ENCODE measurements at regions not wholly inside any gene's neighbourhood (a gene's known extent, or its start where the extent isn't known, plus 50 kb on each side); places are given as distances from the start of the nearest gene placed in this dataset.

GRCh38 chr2:67782443-67782842 is 280.4 kb downstream of the C1D start:
- DNase-seq: no peak

- no peak for DNase-seq
Measured at GRCh38 chr2:67783026-67783425, 279.8 kb downstream of the C1D start.

- DNase-seq: no peak
Measured at GRCh38 chr2:67790622-67791021, 272.2 kb downstream of the C1D start.

DNA sequence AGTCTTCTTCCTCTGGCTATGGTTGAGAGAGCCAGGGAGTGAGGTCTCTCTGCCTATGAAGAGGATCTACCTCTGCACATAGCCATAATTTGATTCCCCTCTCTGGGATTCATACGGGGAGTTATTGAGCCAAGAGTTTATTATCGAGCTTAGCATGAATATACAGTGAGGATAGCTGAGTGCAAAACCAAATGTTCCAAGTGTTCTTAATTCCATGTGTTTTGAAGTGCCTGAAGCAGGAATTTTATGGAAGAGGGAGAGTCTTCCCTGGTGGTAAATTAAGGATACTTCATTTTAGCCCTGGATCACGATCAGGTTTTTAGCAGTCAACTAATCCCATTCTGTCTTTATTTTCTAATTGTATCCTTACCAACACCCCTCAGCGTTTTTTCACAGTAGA is 270.6 kb downstream of the C1D start:
- no peak for DNase-seq

- no peak for DNase-seq
Measured at GRCh38 chr2:67792681-67793091, 270.1 kb downstream of the C1D start.

DNA sequence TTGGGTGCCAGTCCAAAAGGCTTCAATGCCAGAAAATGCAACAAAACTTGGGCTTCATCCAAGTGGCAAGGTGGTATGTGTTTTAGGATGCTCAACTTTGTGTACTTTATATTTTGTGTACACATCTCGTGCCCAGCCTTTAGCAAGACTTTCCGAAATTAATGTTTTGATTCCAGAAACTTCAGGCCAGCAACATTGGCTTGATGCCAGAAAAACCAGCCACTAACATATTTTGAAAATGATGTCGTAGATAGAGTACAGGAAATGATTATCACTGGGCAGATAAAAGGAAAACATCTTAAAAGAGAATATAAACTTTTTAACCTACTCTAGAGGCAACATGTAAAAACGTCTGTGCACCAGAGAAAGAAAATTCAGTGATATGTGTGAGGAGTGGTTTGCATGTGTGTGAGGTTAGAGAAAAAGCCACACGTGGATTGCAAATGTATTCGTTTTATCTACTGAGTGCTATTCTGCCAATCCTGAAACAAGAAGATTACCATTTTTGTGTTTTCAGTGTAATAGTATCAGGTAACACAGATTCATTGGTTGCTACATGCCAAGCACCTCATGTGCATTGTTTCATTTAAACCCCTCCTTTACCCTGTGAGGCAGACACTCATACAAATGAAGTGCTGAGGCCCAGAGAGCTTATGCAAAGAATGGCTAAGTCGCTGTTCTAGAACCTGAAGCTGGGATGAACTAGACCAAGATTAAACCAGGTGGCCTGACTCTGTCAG is 264.8 kb downstream of the C1D start:
- no peak for DNase-seq

GRCh38 chr2:67798541-67799160 is 264.2 kb downstream of the C1D start:
- no peak for DNase-seq

DNA sequence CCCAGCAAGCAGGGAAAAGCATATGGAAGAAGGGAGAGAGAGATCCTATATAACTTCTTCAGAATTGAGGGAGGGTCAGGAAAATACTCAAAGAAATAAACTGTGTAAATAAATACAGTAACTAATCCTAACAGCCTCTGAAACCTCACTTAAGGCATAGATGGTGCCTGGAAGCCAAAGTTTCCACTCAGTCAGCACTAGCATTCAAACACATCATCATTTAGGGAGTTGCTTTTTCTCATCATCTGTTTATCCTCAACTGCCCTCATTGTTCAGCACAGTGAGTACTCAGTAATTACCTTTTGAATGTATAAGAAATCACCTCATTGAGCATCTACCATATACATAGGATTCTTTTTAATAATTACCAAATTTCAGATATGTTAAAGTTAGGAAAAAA is 262.9 kb downstream of the C1D start:
- DNase-seq: no peak

GRCh38 chr2:67802291-67802690 is 260.5 kb downstream of the C1D start:
- DNase-seq: no peak

DNA sequence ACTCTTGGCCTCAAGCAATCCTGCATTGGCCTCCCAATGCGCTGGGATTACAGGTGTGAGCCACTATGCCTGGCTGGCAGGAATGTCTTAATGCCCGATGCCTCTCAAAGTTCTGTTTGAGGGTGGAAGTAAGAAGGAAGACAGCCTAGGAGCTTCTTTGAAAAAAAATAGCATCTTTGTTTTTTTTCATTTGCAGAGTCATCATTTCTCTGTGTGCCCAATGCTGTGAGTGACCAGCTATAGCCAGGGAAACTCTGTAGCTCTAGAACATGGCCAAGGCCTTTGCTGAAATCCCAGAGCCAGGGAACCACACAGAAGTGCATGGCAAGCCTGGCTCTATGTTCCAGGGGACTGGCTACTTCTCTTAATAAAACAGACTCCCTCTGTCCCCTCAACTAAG is 260.0 kb downstream of the C1D start:
- no peak for DNase-seq

- DNase-seq: no peak
Measured at GRCh38 chr2:67806816-67807215, 256.0 kb downstream of the C1D start.

DNA sequence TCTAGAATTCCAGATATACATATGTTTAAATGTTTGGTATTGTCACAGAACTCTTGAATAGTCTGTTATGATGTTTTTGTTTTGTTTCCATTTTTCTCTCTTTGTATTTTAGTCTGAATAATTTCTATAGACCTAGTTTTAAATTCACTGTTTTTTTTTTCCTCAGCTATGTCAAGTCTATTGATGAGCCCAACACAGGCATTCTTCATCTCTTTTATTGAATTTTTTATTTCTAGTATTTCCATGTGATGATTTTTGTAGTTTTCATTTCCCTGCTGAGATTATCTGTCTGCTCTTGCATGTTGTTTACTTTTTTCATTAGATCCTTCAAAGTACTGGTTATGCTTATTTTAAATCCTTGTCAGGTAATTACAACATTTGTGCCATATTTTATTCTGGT is 254.7 kb downstream of the C1D start:
- no peak for DNase-seq

DNA sequence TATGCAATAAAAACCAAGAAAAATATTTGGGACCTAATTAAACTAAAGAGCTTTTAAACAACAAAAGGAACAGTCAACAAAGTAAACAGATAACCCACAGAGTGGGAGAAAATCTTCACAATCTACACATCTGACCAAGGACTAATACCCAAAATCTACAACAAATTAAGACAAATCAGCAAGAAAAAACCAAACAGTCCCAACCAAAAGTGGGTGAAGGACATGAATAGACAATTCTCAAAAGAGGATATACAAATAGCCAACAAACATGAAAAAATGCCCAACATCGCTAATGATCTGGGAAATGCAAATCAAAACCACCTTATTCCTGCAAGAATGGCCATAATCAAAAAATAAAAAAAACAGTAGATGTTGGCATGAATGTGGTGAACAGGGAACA is 250.1 kb downstream of the C1D start:
- no peak for DNase-seq

- DNase-seq: no peak
Measured at GRCh38 chr2:67823726-67824125, 239.1 kb downstream of the C1D start.

DNA sequence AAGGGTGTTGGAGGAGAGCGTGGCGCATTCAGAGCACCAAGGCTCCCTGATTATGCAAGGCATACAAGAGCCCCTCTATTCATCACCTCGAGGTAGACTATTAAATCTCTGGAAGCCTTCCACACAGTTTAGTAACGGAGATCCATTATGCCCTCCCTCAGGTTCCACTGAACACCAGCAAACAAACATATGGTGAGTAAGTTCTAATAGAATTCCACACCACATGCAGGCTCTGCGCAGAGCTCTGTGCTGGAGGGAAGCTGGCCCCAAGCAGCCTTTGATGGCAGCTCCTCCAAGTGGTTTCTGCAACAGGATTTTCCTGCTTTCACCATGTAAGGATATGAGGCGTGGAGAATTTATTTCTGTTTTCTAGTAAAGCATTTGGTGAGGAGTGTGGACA is 238.6 kb downstream of the C1D start:
- DNase-seq: no peak

DNA sequence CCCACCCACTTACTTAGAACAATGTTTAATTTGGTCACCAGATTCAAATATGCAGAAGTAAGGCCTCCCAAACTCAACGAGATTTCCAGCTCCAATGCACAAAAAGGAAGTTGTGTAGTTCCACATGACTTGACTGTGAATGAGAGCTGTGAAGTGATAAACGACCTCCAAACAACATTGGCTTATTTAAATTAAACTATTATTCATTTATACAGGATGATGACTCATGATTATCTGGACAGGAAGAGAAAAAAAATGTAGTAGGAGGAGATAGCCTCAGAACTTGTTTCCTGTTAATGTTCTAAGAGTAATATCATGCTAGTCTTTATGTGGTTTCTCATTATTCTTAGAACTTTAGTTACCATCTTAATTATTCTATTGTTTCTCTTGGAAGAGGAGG is 237.3 kb downstream of the C1D start:
- no peak for DNase-seq

DNA sequence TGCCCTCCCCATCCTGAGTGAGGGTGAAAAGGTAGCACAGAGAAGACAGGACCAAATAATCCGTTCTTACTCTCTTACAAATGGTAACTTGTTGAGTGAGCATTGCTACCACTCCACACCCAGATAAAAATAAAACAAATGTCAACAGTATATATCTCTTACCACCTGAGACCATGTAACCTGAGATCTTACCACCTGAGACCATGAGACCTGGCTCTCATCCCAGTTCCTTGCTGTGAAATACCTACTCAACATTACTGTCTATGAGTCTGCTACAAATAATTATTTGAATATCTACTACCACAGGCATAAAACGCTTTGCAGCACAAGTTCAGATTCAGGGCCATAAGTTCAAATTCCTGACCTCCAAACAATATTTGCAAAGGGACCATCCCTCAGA is 234.7 kb downstream of the C1D start:
- DNase-seq: no peak

- no peak for DNase-seq
Measured at GRCh38 chr2:67829470-67829869, 233.3 kb downstream of the C1D start.

DNA sequence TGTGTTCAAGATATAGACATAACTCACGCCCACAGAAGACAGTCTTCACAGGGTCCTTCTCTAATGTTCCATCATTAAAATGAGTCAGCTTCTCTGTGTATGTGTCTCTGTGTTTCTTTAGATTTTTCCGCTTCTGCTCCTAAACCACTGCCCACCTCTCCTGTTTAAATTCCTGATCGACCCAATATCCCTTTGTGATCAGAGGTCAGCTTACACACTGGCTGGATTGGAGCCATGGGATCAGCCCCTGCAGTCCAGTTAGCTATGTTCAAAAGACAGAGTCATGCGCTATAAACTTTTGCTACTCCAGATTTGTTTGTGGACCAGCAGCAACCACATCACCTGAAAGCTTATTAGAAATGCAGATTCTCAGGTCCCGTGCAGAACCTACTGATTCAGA is 229.2 kb downstream of the C1D start:
- DNase-seq: no peak

DNA sequence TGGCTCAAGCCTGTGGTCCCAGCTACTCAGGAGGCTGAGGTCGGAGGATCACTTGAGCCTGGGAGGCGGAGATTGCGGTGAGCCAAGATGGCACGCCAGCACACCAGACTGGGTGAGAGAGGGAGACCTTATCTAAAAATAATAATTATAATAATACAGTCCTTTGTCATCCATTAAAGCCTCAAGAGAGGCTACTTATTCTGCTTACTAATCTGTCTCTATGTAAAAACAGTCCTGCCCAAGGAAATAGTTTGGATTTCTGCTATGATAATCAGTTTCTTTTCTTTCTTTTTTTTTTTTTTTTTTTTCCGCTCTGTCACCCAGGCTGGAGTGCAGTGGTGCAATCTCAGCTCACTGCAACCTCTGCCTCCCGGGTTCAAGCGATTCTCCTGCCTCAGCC is 228.3 kb downstream of the C1D start:
- no peak for DNase-seq

DNA sequence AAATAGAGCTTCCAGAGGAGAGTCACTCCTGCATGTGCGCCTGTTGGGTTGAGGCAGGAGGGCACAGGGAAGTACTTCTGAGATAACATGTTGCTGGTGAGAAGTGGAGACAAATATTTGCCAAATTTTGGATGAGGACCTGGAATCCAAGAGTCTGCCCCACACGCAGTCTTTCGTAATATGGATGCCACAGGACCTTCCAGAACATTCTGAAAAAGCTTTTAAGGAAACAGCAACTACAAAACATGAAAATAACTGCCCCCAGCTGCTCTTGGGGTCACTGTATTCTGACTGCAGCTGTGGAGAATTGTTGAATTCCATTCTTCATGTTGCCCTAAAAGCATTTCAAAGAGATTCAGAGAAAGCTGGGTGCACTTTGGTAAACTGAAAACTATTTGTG is 227.5 kb downstream of the C1D start:
- no peak for DNase-seq

GRCh38 chr2:67836866-67837265 is 225.9 kb downstream of the C1D start:
- DNase-seq: no peak

DNA sequence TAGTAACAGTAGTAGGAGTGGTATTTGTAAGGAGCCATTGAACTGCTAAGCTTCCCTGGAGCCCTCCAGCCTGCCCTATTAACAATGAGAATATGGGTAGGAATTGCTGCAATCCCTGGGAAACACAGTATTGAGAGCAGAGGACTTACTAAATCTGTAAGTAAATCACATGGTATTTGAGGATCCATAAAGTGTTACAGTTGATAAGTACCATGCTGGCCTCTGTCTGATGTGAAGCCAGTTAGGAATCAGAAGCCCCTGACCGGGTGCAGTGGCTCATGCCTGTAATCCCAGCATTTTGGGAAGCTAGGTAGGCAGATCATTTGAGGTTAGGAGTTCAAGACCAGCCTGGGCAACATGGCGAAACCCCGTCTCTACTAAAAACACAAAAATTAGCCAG is 224.6 kb downstream of the C1D start:
- no peak for DNase-seq

- no peak for DNase-seq
Measured at GRCh38 chr2:67839242-67839641, 223.6 kb downstream of the C1D start.

DNA sequence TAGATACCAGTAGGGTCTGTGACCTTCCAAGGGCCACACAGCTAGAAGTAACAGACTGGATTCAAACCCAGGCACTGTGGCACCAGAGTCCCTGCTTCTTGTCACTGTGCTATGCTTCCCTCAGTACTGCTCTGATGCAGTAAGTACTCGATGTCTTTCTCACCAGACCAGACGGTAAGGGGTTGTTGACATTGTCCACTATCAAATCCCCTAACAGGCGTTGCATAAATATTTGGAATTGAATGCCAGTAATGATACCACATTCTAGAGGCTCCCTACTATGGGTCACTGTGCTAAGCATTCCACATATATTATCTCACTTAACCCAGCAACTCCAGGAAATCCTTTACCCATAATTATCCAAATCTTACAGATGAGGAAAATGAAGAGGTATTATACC is 223.1 kb downstream of the C1D start:
- no peak for DNase-seq
